ENCODE measurements at regions not wholly inside any gene's neighbourhood (a gene's known extent, or its start where the extent isn't known, plus 50 kb on each side); places are given as distances from the start of the nearest gene placed in this dataset.

GRCh38 chrX:98481636-98482035 is 1597.9 kb downstream of the RPA4 start:
- TF ChIP-seq, protein P1, sequence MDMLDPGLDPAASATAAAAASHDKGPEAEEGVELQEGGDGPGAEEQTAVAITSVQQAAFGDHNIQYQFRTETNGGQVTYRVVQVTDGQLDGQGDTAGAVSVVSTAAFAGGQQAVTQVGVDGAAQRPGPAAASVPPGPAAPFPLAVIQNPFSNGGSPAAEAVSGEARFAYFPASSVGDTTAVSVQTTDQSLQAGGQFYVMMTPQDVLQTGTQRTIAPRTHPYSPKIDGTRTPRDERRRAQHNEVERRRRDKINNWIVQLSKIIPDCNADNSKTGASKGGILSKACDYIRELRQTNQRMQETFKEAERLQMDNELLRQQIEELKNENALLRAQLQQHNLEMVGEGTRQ (CRISPR knock-in tag; IDR thresholded peaks at IDR 0.05), result no peak
- TF ChIP-seq KAT7 (CRISPR knock-in tag; IDR thresholded peaks at IDR 0.05; ENCODE audit: borderline replicate concordance), result no peak
- TF ChIP-seq, protein P2, sequence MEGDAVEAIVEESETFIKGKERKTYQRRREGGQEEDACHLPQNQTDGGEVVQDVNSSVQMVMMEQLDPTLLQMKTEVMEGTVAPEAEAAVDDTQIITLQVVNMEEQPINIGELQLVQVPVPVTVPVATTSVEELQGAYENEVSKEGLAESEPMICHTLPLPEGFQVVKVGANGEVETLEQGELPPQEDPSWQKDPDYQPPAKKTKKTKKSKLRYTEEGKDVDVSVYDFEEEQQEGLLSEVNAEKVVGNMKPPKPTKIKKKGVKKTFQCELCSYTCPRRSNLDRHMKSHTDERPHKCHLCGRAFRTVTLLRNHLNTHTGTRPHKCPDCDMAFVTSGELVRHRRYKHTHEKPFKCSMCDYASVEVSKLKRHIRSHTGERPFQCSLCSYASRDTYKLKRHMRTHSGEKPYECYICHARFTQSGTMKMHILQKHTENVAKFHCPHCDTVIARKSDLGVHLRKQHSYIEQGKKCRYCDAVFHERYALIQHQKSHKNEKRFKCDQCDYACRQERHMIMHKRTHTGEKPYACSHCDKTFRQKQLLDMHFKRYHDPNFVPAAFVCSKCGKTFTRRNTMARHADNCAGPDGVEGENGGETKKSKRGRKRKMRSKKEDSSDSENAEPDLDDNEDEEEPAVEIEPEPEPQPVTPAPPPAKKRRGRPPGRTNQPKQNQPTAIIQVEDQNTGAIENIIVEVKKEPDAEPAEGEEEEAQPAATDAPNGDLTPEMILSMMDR (IDR thresholded peaks at IDR 0.05), result no peak
- no peak for TF ChIP-seq NFATC4 (CRISPR knock-in tag; IDR thresholded peaks at IDR 0.05)
- TF ChIP-seq ZNF423 (CRISPR knock-in tag; IDR thresholded peaks at IDR 0.05), result no peak
- TF ChIP-seq ATF1 (CRISPR knock-in tag; IDR thresholded peaks at IDR 0.05), result no peak
